ENCODE measurements at regions not wholly inside any gene's neighbourhood (a gene's known extent, or its start where the extent isn't known, plus 50 kb on each side); places are given as distances from the start of the nearest gene placed in this dataset.
"Not testable (repeated sequence)": the region's sequence is repeated elsewhere in the genome, so short reads cannot be mapped to it uniquely, and the experiment has no call there.

GRCh38 chr18:75846321-75846720 lies 418.8 kb upstream of the SMIM21 start:
- H3K9me3 ChIP-seq: no peaks in the 10 kb centered on the region
- no peaks in the 10 kb centered on the region for H3K4me1 ChIP-seq
- no peaks in the 10 kb centered on the region for H3K36me3 ChIP-seq
- H3K27ac ChIP-seq: no peak overlapping the region
- DNase-seq (ENCODE audit: extremely low spot score in 2 of 2): peak in 1 of 2 donors; percentile 34
- intact Hi-C loops (cut with DNase I): no loop called here
- H3K27me3 ChIP-seq: no peaks in the 10 kb centered on the region
- no peak overlapping the region for H3K4me3 ChIP-seq
- TF ChIP-seq POLR2AphosphoS5 (IDR thresholded peaks at IDR 0.05; ENCODE audit: insufficient read depth in 1 of 2, low read depth in 1 of 2): no peak
- no peak for TF ChIP-seq CTCF (IDR thresholded peaks at IDR 0.05)
- TF ChIP-seq POLR2A (IDR thresholded peaks at IDR 0.05): no peak

- Histone ChIP-seq H3K36me3 (no peaks in the 10 kb centered on the region), H3K27ac (no peak overlapping the region), H3K27me3 (no peaks in the 10 kb centered on the region), H3K4me1 (no peaks in the 10 kb centered on the region), H3K9me3 (no peaks in the 10 kb centered on the region), H3K4me3 (no peak overlapping the region)
- TF ChIP-seq CTCF (IDR thresholded peaks at IDR 0.05) (no peak), POLR2AphosphoS5 (IDR thresholded peaks at IDR 0.05; ENCODE audit: insufficient read depth in 1 of 2, low read depth in 1 of 2) (no peak), POLR2A (IDR thresholded peaks at IDR 0.05) (no peak)
- peak in 1 of 2 donors; percentile 37 for DNase-seq (ENCODE audit: extremely low spot score in 2 of 2)
- intact Hi-C loops (cut with DNase I): no loop called here
Measured at GRCh38 chr18:75845413-75845812, 417.9 kb upstream of the SMIM21 start.

GRCh38 chr18:75844146-75844545 lies 416.6 kb upstream of the SMIM21 start:
- Histone ChIP-seq H3K4me1 (no peaks in the 10 kb centered on the region), H3K4me3 (no peak overlapping the region), H3K36me3 (no peaks in the 10 kb centered on the region), H3K9me3 (no peaks in the 10 kb centered on the region), H3K27me3 (no peaks in the 10 kb centered on the region), H3K27ac (no peak overlapping the region)
- intact Hi-C loops (cut with DNase I): no loop called here
- DNase-seq (ENCODE audit: extremely low spot score in 2 of 2): no peak
- TF ChIP-seq POLR2A (IDR thresholded peaks at IDR 0.05) (no peak), CTCF (IDR thresholded peaks at IDR 0.05) (no peak), POLR2AphosphoS5 (IDR thresholded peaks at IDR 0.05; ENCODE audit: insufficient read depth in 1 of 2, low read depth in 1 of 2) (no peak)

GRCh38 chr18:75840131-75840530 lies 412.6 kb upstream of the SMIM21 start:
- H3K4me1 ChIP-seq: no peaks in the 10 kb centered on the region
- no peaks in the 10 kb centered on the region for H3K9me3 ChIP-seq
- no peak overlapping the region for H3K4me3 ChIP-seq
- DNase-seq (ENCODE audit: extremely low spot score in 2 of 2): peak in 1 of 2 donors; percentile 54
- no peaks in the 10 kb centered on the region for H3K36me3 ChIP-seq
- H3K27ac ChIP-seq: no peak overlapping the region
- no peaks in the 10 kb centered on the region for H3K27me3 ChIP-seq
- intact Hi-C loops (cut with DNase I): no loop called here
- TF ChIP-seq POLR2AphosphoS5 (IDR thresholded peaks at IDR 0.05; ENCODE audit: insufficient read depth in 1 of 2, low read depth in 1 of 2) (no peak), POLR2A (IDR thresholded peaks at IDR 0.05) (no peak), CTCF (IDR thresholded peaks at IDR 0.05) (no peak)

GRCh38 chr18:75839686-75840085 lies 412.2 kb upstream of the SMIM21 start:
- H3K36me3 ChIP-seq; H3K4me3 ChIP-seq; H3K9me3 ChIP-seq; intact Hi-C loops (cut with DNase I); H3K27ac ChIP-seq; H3K4me1 ChIP-seq; H3K27me3 ChIP-seq: not testable (repeated sequence)
- DNase-seq (ENCODE audit: extremely low spot score in 2 of 2): peak in 1 of 2 donors; percentile 32

- no peak for TF ChIP-seq POLR2A (IDR thresholded peaks at IDR 0.05)
- TF ChIP-seq CTCF (IDR thresholded peaks at IDR 0.05): no peak
- no peak for TF ChIP-seq POLR2AphosphoS5 (IDR thresholded peaks at IDR 0.05; ENCODE audit: insufficient read depth in 1 of 2, low read depth in 1 of 2)
- peak in 1 of 2 donors; percentile 49 for DNase-seq (ENCODE audit: extremely low spot score in 2 of 2)
- no peaks in the 10 kb centered on the region for H3K4me1 ChIP-seq
Measured at GRCh38 chr18:75839041-75839440, 411.5 kb upstream of the SMIM21 start.

More at GRCh38 chr18:75839041-75839440, 411.5 kb upstream of the SMIM21 start:
- intact Hi-C loops (cut with DNase I): no loop called here
- Histone ChIP-seq H3K27ac (no peak overlapping the region), H3K27me3 (no peaks in the 10 kb centered on the region), H3K36me3 (no peaks in the 10 kb centered on the region), H3K9me3 (no peaks in the 10 kb centered on the region), H3K4me3 (no peak overlapping the region)
